Karpas-422 (cell line): ENCODE measurements at regions not wholly inside any gene's neighbourhood (a gene's known extent, or its start where the extent isn't known, plus 50 kb on each side); places are given as distances from the start of the nearest gene placed in this dataset.

Source experiments
- DNase-seq: peaks from one replicate; pipeline ENCODE4 v3.0.0-alpha.2; 2015
- H2AFZ ChIP-seq: fragments of 200-600 bp; sonication (generic); 2 replicates; pipeline ENCODE4 v1.6.1; 2014; ENCODE audit warnings: antibody characterized with exemption, low read length, mixed read lengths
- H3K27ac ChIP-seq: fragments of 200-600 bp; sonication (generic); 2 replicates; pipeline ENCODE4 v1.5.1; 2014; ENCODE audit warnings: mild to moderate bottlenecking, low read length, moderate library complexity
- H3K27me3 ChIP-seq: fragments of 200-600 bp; sonication (generic); 2 replicates; pipeline ENCODE4 v1.6.1; 2014; ENCODE audit warnings: low read length, mixed read lengths
- H3K36me3 ChIP-seq: fragments of 200-600 bp; sonication (generic); 2 replicates; pipeline ENCODE4 v1.6.1; 2014; ENCODE audit warnings: low read length, mixed read lengths; ENCODE audit not compliant: insufficient read depth
- H3K4me1 ChIP-seq: fragments of 200-600 bp; sonication (generic); 2 replicates; pipeline ENCODE4 v1.6.1; 2014; ENCODE audit warnings: mild to moderate bottlenecking, low read length, mixed read lengths
- H3K4me2 ChIP-seq: fragments of 200-600 bp; sonication (generic); 2 replicates; pipeline ENCODE4 v1.6.1; 2014; ENCODE audit warnings: low read length, low read depth, mild to moderate bottlenecking; ENCODE audit not compliant: poor library complexity, severe bottlenecking
- H3K4me3 ChIP-seq: fragments of 200-600 bp; sonication (generic); 2 replicates; pipeline ENCODE4 v1.5.1; 2014; ENCODE audit warnings: mild to moderate bottlenecking, antibody characterized with exemption, low read length, mixed read lengths
- H3K79me2 ChIP-seq: fragments of 200-600 bp; sonication (generic); 2 replicates; pipeline ENCODE4 v1.6.1; 2014; ENCODE audit warnings: mild to moderate bottlenecking, low read length, mixed read lengths
- H3K9ac ChIP-seq: fragments of 200-600 bp; sonication (generic); 2 replicates; pipeline ENCODE4 v1.6.0; 2014; ENCODE audit warnings: low read length
- H3K9me2 ChIP-seq: fragments of 200-600 bp; sonication (generic), shearing (Covaris generic); replicated peaks from 2 replicates; pipeline ENCODE4 v1.6.0; 2014; ENCODE audit warnings: mild to moderate bottlenecking, low read length, moderate library complexity; ENCODE audit not compliant: insufficient read depth
- H3K9me3 ChIP-seq: fragments of 300-700, 200-600 bp; sonication (generic); 2 replicates; pipeline ENCODE4 v1.6.1; 2014; ENCODE audit warnings: low read length, mixed read lengths
- H4K20me1 ChIP-seq: fragments of 200-600 bp; sonication (generic); 2 replicates; pipeline ENCODE4 v1.6.1; 2014; ENCODE audit warnings: mild to moderate bottlenecking, antibody characterized with exemption, low read length, low read depth; ENCODE audit not compliant: insufficient read depth

GRCh38 chr9:120338340-120338739 lies 241.6 kb downstream of the CDK5RAP2 start:
- Histone ChIP-seq H3K9ac (no peak overlapping the region), H3K9me2 (no peaks in the 10 kb centered on the region), H3K27me3 (0 out of 2 replicates have a peak, but pooled peaks cover 3% of the 10 kb centered on the region), H2AFZ (no peak overlapping the region), H3K79me2 (no peaks in the 10 kb centered on the region), H4K20me1 (no peaks in the 10 kb centered on the region), H3K4me3 (no peak overlapping the region), H3K4me2 (no peak overlapping the region), H3K27ac (no peak overlapping the region), H3K4me1 (no peaks in the 10 kb centered on the region), H3K36me3 (no peaks in the 10 kb centered on the region), H3K9me3 (no peaks in the 10 kb centered on the region)
- DNase-seq, result no peak

DNA sequence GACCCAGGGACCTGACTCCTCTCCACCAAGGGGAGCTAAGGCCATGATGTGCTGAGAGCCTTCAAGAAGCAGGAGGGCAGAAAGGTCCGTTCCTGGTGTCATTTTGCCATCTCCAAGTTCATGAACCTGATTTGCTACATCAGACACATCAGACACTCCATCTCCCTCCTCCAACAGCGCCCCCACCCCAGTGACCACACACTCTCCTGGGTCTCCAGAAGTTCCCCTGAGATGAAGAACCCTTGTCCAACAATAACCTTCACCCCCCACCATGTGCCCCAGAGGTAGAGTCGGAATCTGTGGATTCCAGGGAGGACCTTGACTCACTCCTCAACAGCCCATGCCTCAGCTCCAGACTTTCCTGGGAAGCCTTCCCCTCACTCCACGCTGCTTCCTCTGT lies 242.8 kb downstream of the CDK5RAP2 start:
- Histone ChIP-seq H3K27ac (no peak overlapping the region), H3K4me1 (no peaks in the 10 kb centered on the region), H2AFZ (no peak overlapping the region), H3K36me3 (no peaks in the 10 kb centered on the region), H3K9me2 (no peaks in the 10 kb centered on the region), H3K79me2 (no peaks in the 10 kb centered on the region), H3K4me3 (no peak overlapping the region), H3K4me2 (no peak overlapping the region), H3K9ac (no peak overlapping the region), H3K9me3 (no peaks in the 10 kb centered on the region), H4K20me1 (no peaks in the 10 kb centered on the region), H3K27me3 (0 out of 2 replicates have a peak, but pooled peaks cover 3% of the 10 kb centered on the region)
- no peak for DNase-seq

GRCh38 chr9:120336753-120337090 lies 243.2 kb downstream of the CDK5RAP2 start:
- Histone ChIP-seq H2AFZ (no peak overlapping the region), H3K27ac (no peak overlapping the region), H3K9me3 (no peaks in the 10 kb centered on the region), H4K20me1 (no peaks in the 10 kb centered on the region), H3K4me2 (no peak overlapping the region), H3K27me3 (0 out of 2 replicates have a peak, but pooled peaks cover 3% of the 10 kb centered on the region), H3K4me3 (no peak overlapping the region), H3K4me1 (no peaks in the 10 kb centered on the region), H3K9ac (no peak overlapping the region), H3K79me2 (no peaks in the 10 kb centered on the region), H3K9me2 (no peaks in the 10 kb centered on the region), H3K36me3 (no peaks in the 10 kb centered on the region)
- DNase-seq, result no peak

- H4K20me1 ChIP-seq, result no peaks in the 10 kb centered on the region
- no peak overlapping the region for H3K4me3 ChIP-seq
- H3K9me3 ChIP-seq, result no peaks in the 10 kb centered on the region
- H3K9ac ChIP-seq, result no peak overlapping the region
- no peaks in the 10 kb centered on the region for H3K4me1 ChIP-seq
- H3K27me3 ChIP-seq, result 0 out of 2 replicates have a peak, but pooled peaks cover 3% of the 10 kb centered on the region
- H3K36me3 ChIP-seq, result no peaks in the 10 kb centered on the region
- H3K4me2 ChIP-seq, result no peak overlapping the region
- DNase-seq, result no peak
- no peaks in the 10 kb centered on the region for H3K9me2 ChIP-seq
- H2AFZ ChIP-seq, result no peak overlapping the region
- no peaks in the 10 kb centered on the region for H3K79me2 ChIP-seq
- H3K27ac ChIP-seq, result no peak overlapping the region
Measured at GRCh38 chr9:120336021-120336752, 243.8 kb downstream of the CDK5RAP2 start.

DNA sequence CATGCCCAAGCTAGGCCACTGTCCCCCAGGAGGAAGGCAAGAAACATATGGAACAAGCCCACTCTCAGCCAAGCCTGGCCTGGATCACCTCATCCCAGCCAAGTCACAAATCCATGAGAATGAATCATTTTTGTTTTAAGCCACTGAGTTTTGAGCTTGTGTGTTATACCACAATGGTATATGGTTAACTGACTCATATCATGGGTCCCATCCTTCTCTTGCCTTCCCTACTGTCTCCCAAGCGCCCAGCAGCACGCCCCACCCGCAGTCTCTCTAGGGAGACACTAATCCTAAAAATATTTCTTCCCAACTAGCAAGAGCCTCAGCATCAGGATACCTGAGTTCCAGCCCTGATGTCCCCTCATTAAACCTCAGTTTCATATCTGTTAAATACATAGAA lies 248.1 kb downstream of the CDK5RAP2 start:
- no peaks in the 10 kb centered on the region for H3K27me3 ChIP-seq
- H3K4me3 ChIP-seq, result no peak overlapping the region
- H3K4me2 ChIP-seq, result no peak overlapping the region
- H3K9me3 ChIP-seq, result no peaks in the 10 kb centered on the region
- H3K27ac ChIP-seq, result no peak overlapping the region
- no peaks in the 10 kb centered on the region for H3K79me2 ChIP-seq
- H2AFZ ChIP-seq, result no peak overlapping the region
- DNase-seq, result no peak
- H4K20me1 ChIP-seq, result no peaks in the 10 kb centered on the region
- H3K4me1 ChIP-seq, result peaks cover 7% of the 10 kb centered on the region
- no peaks in the 10 kb centered on the region for H3K9me2 ChIP-seq
- H3K36me3 ChIP-seq, result no peaks in the 10 kb centered on the region
- no peak overlapping the region for H3K9ac ChIP-seq

- Histone ChIP-seq H2AFZ (no peak overlapping the region), H4K20me1 (no peaks in the 10 kb centered on the region), H3K4me3 (no peak overlapping the region), H3K79me2 (no peaks in the 10 kb centered on the region), H3K4me1 (peaks cover 9% of the 10 kb centered on the region), H3K27ac (no peak overlapping the region), H3K27me3 (no peaks in the 10 kb centered on the region), H3K9me2 (no peaks in the 10 kb centered on the region), H3K36me3 (no peaks in the 10 kb centered on the region), H3K9ac (no peak overlapping the region), H3K4me2 (no peak overlapping the region), H3K9me3 (no peaks in the 10 kb centered on the region)
- DNase-seq, result no peak
Measured at GRCh38 chr9:120330031-120330430, 249.9 kb downstream of the CDK5RAP2 start.

DNA sequence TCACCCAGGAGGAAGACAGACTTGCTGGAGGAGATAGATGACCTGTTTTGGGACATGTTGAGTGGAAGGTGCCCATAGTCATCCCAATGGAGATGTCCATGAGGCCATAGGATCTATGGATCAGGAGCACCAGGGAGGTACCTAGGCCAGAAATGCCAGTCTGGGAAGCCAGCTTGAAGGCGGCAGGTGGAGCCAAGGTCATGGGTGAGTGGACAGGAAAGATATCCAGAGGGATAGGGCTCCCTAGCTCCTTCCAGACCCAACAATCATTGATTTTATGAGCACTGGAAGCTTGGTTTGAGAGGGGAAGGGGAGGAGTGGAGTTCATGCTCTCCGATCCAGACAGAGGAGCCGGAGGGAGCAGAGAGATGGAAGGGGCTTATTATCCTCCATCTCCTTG lies 252.6 kb downstream of the CDK5RAP2 start:
- H3K36me3 ChIP-seq, result no peaks in the 10 kb centered on the region
- H4K20me1 ChIP-seq, result no peaks in the 10 kb centered on the region
- H3K9me2 ChIP-seq, result no peaks in the 10 kb centered on the region
- no peak overlapping the region for H3K4me2 ChIP-seq
- H3K9me3 ChIP-seq, result no peaks in the 10 kb centered on the region
- no peak overlapping the region for H3K9ac ChIP-seq
- H3K79me2 ChIP-seq, result no peaks in the 10 kb centered on the region
- no peak overlapping the region for H3K27ac ChIP-seq
- DNase-seq, result no peak
- no peak overlapping the region for H3K4me3 ChIP-seq
- no peak overlapping the region for H2AFZ ChIP-seq
- no peaks in the 10 kb centered on the region for H3K27me3 ChIP-seq
- peaks cover 16% of the 10 kb centered on the region for H3K4me1 ChIP-seq

- H3K79me2 ChIP-seq, result no peaks in the 10 kb centered on the region
- no peak overlapping the region for H3K27ac ChIP-seq
- H3K4me2 ChIP-seq, result no peak overlapping the region
- no peaks in the 10 kb centered on the region for H3K36me3 ChIP-seq
- H3K9me2 ChIP-seq, result no peaks in the 10 kb centered on the region
- H3K9me3 ChIP-seq, result no peaks in the 10 kb centered on the region
- no peaks in the 10 kb centered on the region for H4K20me1 ChIP-seq
- no peak overlapping the region for H3K9ac ChIP-seq
- no peak for DNase-seq
- no peaks in the 10 kb centered on the region for H3K27me3 ChIP-seq
- H2AFZ ChIP-seq, result no peak overlapping the region
- no peak overlapping the region for H3K4me3 ChIP-seq
- H3K4me1 ChIP-seq, result peaks cover 16% of the 10 kb centered on the region
Measured at GRCh38 chr9:120326049-120326693, 253.8 kb downstream of the CDK5RAP2 start.
